Head of caudate nucleus (tissue), 42 donors: ENCODE measurements at regions not wholly inside any gene's neighbourhood (a gene's known extent, or its start where the extent isn't known, plus 50 kb on each side); places are given as distances from the start of the nearest gene placed in this dataset.
A peak's percentile ranks its signal among the peaks of the same experiment; 100 is the strongest.

ENCODE experiments used
- DNase-seq, 42 donors: peaks; one replicate each; pipeline versions ENCODE4 v3.0.0 to v3.0.0-alpha.2; 2020 to 2021; ENCODE audit warnings: mixed read lengths in 7 of 42
- intact Hi-C: fragments of 100-400 bp; cut with DNase I; formaldehyde crosslinking; loops from one replicate; pipeline ENCODE4 v1.15.0; 2022

- DNase-seq = peak in 16 of 42 donors; percentile 4 to 45 (median 27)
- intact Hi-C loops = no loop called here
Observed at GRCh38 chr4:182144626-182145333, 98.4 kb upstream of the TENM3 start.

DNA sequence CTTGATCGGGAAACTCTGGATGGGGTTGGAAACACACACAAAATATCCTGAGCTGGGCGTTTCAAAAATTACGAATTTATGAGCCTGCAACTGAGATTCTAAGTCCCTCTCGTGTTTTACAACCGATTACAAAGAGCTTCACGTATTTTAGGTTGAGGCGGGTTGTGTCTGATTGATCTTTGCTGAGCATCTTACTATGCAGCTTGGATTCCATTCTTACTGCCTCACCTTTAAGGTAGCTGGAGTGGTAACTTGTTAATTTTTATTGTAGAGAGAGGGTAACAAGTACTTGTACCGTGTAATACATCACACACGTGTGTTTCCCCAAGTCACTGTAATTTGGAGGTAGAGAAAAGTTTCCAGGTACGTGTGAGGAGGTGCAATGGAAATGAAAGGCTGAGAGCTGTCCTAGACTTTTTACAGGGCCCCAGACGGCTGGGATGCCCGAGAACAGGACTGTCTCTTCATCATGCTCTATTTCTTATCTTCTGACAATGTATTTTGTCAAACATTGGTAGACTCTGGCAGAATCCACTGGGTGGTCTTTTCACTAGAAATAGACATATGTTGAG lies 97.8 kb upstream of the TENM3 start:
- peak in 1 of 42 donors; percentile 3 for DNase-seq
- intact Hi-C loops = no loop called here

GRCh38 chr4:182147391-182147790 lies 95.8 kb upstream of the TENM3 start:
- intact Hi-C loops = no loop called here
- DNase-seq = no peak

DNA sequence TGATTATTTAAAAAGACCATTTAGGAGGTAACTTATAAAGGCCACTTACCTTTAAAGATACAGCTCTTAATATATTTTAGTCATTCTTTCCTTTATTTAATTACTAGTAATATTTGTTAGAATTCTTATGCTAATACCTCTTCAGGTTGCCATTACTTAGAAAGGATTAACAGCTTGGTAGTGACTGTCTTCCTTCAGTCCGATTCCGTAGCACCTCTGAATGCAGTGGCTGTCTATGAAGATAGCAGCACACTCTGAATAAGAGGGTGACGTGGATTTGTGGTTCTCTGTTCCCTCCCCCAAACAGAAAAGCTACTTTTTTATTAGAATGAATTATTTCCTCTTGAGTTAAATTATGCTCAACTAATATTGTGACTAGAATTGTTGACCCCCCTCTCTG lies 92.6 kb upstream of the TENM3 start:
- intact Hi-C loops = no loop called here
- no peak for DNase-seq

GRCh38 chr4:182155806-182156205 lies 87.4 kb upstream of the TENM3 start:
- intact Hi-C loops = no loop called here
- DNase-seq = no peak

- intact Hi-C loops = no loop called here
- DNase-seq = no peak
Observed at GRCh38 chr4:182163180-182163579, 80.0 kb upstream of the TENM3 start.

GRCh38 chr4:182169572-182169971 lies 73.6 kb upstream of the TENM3 start:
- intact Hi-C loops = no loop called here

DNA sequence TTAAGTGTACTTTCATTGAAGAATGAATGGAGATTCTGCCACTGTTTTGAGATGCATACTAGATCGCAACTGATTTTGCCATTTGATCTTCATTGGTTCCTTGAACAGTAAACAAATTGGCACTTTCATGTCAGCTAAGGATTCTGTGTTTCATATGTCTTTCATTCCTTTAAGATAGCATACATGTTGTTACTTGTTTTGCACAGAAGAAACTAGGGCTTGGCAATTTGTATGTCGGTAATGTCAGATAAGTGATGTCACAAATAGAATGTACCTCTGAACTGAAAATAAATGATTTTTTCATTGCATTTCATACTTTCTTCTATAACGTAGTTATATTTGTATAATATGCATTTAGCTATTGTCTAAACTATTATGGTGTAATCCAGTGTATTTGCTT lies 73.2 kb upstream of the TENM3 start:
- DNase-seq = no peak
- intact Hi-C loops = no loop called here

More at GRCh38 chr4:182169572-182169971, 73.6 kb upstream of the TENM3 start:
- DNase-seq = no peak

DNA sequence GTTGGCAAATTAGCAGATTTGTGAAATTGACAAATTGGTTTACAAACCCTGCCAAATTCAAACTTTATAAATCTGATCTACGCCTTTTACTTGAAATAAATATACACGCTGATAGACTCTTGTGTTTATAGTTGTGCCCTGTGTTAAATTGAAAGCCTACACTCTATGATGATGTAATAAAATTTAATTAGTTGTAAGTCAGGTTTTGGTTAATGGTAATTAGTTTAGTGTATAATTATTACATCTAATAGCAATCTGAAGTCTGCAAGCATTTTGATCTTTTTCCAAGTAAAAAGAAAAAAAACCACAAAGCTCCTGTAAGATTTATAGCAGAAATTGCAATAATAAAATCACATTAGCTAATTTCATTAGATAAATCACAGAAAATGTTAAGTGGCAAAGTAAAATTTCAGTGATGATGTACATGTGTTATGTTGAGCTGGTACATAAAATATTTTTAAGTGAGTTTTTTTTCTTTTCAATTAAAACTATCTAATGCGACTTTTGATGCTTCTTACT lies 72.7 kb upstream of the TENM3 start:
- DNase-seq = no peak
- intact Hi-C loops = no loop called here

DNA sequence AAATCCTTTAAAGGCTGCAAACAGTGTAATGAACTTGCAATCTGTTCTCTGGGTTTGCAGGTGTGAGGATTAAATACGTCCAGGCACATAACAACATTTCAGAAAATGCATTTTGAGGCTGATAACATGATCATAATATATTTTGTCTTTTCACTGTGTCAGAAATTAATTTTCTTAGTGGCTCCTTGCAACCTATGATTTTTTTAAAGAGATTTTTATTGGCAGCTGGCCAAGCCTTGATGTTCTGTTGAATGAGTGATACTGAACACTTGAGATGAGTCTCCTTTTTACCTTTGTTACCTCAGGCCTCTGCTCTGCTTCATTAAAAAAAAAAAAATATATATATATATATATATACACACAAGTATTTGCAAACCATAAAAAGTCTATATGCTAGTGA lies 68.2 kb upstream of the TENM3 start:
- intact Hi-C loops = no loop called here

GRCh38 chr4:182175788-182176519 lies 67.2 kb upstream of the TENM3 start:
- intact Hi-C loops = no loop called here
- DNase-seq = no peak

More for the DNA sequence above, 68.2 kb upstream of the TENM3 start:
- DNase-seq = no peak

DNA sequence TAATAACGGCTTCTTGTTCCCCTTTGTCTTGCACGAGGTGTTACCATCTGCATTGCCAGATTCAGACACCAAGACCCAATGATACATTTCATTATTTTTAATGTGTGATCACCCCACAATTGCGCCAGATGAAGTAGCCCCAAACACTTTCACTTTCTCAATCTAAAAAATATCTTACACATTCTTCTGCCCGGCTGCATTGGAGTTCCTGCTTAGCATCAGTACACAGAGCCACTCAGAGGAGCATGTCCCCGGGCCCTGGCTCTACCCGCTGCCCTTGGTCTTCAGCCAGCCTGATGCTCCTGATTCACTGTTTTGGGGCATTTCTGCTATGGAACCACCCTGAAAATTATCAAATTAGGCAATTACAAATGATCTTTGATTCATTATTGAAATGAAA lies 66.0 kb upstream of the TENM3 start:
- intact Hi-C loops = no loop called here

DNA sequence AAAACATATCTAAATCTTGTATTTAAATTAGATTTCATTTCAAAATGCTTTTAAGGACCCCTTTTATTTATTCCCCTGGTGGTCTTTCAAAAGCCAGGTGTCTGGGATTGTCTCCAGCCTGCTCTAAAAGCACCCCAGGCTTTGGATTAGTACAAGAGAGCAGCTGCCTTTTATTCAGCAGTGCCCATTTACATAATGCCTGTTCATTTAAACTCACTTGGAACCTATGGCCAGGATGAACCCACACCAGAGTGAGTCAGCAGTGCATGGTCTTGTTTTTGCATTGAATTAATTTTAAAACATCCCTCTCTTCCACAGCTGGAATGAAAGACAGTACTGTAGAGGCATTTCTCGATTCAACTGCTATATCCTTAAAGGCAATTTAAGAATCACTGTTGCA lies 64.1 kb upstream of the TENM3 start:
- intact Hi-C loops = no loop called here
- DNase-seq = no peak

More for the DNA sequence above, 66.0 kb upstream of the TENM3 start:
- DNase-seq = no peak

GRCh38 chr4:182179751-182180150 lies 63.5 kb upstream of the TENM3 start:
- intact Hi-C loops = no loop called here
- no peak for DNase-seq

- DNase-seq = no peak
- intact Hi-C loops = no loop called here
Observed at GRCh38 chr4:182185491-182185890, 57.7 kb upstream of the TENM3 start.

GRCh38 chr4:182187674-182188073 lies 55.5 kb upstream of the TENM3 start:
- intact Hi-C loops = no loop called here
- no peak for DNase-seq

- intact Hi-C loops = no loop called here
- DNase-seq = no peak
Observed at GRCh38 chr4:182188622-182189021, 54.6 kb upstream of the TENM3 start.

GRCh38 chr4:182189103-182189878 lies 53.9 kb upstream of the TENM3 start:
- intact Hi-C loops = no loop called here
- DNase-seq = no peak

DNA sequence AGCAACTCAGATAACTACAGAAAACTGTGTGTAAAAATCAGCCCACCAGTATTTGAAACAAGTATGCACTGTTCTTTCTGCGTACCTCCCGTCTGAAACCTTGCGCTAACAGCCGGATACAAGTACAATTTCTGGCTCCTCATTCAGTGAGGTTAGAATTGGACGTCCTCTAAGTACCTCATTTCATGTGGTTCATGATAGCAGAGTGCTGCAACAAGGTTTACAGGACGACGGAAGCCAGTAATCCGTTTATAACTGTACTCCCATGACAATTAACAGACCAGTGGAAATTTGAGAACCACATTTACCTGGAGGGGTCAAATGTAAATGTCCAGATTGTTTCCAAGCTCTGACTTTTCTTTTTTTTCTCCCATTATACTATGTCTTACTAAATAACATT lies 52.9 kb upstream of the TENM3 start:
- intact Hi-C loops = no loop called here
- no peak for DNase-seq
